NCI-H1694 treated with DMSO at 0.1 percent for 48 hours (cell line): ENCODE measurements at regions not wholly inside any gene's neighbourhood (a gene's known extent, or its start where the extent isn't known, plus 50 kb on each side); places are given as distances from the start of the nearest gene placed in this dataset.

ENCODE experiments used
- DNase-seq: peaks from one replicate; lab custom pipeline; 2025; lab: John Stamatoyannopoulos, UW

DNA sequence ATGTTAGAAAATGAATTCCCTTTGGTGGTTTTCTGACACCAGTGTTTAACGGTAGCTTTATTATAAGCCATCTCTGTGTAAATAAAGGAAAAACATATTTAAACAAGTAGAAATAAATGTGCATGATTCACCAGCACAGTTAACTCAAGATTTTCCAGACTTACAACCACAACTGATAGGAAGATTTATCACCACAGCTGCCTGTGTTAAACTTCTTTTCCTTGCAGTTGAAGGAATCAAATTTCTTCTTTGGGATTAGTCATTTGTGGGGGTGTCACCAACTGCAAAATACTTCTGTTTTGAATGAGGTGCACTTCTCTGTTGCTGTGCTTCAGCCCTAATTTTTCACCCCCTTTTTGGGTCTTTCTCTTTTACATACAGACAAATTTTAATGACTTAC lies 128.1 kb upstream of the STK26 start:
- DNase-seq, result no peak

DNA sequence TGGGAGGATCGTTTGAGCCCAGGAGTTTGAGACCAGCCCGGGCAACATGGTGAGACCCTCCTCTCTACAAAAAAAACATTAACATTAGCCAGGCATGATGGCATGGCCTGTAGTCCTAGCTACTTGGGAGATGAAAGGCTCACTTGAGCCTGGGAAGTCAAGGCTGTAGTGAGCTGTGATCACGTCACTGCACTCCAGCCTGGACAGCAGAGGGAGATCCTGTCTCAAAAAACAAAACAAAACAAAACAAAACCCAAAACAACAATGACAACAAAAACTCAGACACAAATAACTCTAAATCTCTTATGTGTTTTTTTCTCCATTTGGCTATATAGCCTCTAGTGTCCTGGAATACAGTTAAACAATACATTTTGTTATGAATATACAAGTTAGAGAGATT lies 127.3 kb upstream of the STK26 start:
- DNase-seq, result no peak

DNA sequence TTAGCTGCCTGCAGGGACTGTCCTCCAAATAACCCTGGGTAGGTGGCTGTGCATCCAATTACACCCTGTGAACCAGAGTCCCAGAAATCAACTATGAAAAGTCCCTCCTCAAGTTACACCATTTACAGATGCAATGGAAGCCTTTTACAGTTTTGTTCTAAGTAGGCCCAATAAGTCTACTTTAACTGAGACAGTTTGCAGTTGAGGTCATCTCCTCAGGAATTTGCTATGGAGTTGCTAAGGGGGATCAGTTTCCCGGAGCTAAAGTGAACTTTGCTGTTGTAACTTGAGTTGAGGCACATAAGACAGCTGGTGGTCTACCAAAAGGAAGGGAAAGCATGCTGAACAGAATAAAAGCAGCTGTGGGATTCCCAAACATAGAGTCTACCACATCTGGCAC lies 121.6 kb upstream of the STK26 start:
- DNase-seq, result no peak

DNA sequence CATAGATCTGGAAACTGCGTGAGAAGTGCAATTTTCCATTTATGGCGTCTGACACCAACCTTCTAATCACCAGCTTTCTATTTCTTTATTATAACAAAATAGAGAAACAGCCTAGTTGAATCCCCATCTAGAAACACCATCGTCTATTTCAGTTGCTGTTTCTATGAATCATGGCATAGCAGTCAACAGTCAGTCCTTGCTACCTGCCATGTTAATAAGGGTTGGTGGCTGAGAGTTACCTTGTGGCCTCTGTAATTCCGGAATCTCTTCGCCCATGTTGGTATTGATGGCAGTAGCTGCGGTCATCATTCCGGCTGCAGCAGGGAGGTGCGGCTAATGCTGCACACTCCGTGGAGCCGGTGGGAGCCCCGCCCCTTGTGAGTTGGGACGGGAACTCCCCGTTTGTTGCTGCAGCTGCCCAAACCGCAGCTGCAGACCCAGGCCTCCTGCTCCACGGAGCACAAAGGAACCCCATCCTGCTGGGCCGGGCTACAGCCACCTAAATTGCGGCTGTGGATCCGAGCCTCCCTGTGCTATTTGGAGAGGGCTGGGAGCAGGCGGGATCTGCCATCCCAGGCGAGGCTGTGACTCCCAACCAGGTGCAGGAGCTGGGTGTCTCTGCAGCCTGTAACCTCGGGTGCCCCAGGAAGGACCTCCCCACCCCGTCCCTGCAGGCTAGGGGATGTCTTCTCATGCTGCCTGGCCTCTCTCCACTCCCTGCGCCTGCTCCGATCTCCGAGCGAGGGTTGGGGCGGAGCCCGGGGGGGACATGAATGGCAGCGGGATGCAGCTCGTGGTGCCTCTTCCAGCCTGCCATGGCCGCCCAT lies 115.4 kb upstream of the STK26 start:
- DNase-seq, result no peak

DNA sequence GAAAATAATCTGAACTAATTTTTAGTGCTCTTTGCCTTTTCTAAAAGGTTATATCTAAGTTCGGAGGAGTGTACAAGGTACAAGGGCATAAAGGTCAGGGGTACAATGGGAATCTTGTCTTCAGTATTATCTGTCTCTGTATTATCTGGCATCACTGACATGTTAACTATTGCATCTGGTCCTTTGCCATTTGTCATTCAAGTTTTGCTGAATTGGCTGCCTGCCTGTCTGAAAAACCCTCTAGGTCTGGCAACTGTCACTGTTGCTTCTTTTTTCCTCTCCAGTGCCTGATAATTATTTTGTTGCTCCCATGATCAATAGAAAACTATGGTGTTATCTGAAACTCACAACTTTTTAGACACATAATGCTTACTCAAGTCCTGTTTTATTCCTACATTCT lies 112.5 kb upstream of the STK26 start:
- peak; percentile 88 for DNase-seq

DNA sequence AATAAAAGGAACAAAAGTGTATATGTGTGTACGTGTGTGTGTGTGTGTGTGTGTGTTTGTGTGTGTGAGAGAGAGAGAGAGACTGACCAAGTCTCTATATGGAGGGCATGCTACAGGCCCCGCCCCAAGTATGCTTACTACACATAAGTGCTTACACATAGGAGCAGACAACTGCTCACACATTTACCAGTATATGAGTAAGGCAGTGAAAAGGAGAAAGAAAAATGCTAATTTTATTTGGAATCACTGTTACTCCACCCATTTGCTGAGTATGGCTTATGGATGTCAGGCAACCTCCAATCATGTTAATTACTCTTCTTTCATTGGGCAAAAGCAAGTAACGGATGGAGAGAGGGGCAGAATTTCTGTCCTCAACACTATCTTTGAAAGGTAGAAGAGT lies 107.6 kb upstream of the STK26 start:
- no peak for DNase-seq

DNA sequence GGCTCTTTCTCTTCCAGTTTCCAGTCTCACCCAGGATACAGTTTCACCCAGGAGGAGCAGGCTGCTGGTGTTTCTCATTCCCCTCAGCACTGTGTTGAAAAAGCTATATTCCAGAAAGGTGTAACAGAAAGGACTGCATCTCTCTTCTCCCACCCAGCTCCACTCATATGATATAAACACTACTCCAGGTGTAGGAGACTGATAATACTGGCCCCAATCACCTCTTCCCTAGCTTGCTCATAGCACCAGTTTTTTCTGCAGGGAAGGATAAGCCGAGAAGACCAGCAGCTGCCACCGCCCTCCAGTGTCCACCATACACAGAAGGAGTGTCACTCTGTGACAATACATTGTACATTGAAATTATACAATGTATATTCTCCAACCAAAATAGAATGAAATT lies 105.5 kb upstream of the STK26 start:
- DNase-seq, result no peak

DNA sequence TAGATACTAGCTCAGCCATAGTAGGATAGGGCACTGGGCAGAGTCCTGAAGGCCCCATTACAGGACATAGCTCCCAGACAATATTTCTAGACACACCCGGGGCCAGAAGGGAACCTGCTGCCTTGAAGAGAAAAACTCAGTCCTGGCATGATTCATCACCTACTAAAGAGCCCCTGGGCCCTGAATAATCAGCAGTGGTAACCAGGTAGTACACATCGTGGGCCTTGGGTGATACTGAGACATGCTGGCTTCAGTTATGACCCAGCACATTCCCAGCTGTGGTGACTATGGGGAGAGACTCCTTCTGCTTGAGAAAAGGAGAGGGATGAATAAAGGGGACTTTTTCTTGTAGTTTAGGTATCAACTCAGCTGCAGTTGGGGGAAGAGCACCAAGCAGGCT lies 104.3 kb upstream of the STK26 start:
- DNase-seq, result no peak

DNA sequence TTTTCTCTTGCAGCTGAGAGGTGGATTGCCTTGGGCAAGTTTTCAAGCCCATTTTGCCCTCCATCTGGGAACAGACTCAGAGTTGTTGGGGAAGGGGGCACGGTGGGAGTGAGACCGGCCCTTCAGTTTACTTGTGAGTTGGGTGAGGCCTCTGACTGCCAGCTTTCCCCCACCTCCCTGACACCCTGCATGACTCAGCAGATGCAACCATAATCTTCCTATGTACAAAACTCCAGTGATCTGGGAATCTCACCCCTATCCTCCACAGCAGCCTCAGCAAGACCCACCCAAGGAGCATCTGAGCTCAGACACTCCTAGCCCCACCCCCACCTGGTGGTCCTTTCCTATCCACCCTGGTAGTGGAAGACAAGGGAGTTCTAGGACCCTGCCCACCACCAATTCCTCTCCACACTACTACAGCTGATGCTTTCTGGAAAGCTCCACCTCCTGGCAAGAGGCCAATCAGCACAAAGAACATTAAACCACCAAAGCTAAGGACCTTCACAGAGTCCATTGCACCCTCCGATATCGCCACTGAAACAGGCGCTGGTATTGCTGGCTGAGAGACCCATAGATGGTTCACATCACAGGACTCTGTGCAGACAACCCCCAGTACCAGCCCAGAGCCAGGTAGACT lies 99.4 kb upstream of the STK26 start:
- DNase-seq, result no peak

DNA sequence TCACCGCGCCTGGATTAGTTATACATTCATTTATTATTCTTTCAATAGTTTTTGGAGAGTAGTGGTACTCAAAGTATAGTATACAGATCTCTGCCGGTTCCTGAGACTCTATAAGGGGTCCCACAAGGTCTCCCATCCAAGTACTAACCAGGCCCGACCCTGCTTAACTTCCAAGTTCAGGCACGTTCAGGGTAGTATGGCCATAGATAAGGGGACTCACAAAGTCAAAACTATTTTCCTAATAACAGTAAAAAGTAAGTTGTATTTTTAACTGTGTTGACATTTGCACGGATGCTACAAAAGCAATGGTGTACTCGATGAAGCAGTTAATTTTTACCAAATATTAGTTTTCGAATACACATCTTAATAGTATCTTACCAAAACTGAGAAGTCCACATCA lies 84.4 kb upstream of the STK26 start:
- DNase-seq, result no peak

DNA sequence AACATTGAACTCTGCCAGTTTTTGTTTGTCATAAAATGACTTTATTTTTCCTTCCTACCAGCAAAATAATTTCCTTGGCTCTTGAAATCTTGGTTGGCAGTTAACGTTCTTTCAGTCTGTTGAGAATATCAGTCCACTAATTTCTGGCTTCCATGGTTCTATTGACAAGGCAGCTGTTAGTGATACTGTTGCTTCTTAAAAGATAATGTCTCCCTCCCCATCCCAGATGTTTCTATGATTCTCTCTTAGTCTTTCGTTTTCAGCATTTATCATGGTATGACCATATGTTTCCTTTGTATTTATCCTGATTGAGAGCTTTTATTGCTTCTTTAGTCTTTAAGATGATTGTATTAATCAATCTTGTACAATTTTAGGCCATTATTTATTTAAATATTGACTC lies 81.1 kb upstream of the STK26 start:
- no peak for DNase-seq

DNA sequence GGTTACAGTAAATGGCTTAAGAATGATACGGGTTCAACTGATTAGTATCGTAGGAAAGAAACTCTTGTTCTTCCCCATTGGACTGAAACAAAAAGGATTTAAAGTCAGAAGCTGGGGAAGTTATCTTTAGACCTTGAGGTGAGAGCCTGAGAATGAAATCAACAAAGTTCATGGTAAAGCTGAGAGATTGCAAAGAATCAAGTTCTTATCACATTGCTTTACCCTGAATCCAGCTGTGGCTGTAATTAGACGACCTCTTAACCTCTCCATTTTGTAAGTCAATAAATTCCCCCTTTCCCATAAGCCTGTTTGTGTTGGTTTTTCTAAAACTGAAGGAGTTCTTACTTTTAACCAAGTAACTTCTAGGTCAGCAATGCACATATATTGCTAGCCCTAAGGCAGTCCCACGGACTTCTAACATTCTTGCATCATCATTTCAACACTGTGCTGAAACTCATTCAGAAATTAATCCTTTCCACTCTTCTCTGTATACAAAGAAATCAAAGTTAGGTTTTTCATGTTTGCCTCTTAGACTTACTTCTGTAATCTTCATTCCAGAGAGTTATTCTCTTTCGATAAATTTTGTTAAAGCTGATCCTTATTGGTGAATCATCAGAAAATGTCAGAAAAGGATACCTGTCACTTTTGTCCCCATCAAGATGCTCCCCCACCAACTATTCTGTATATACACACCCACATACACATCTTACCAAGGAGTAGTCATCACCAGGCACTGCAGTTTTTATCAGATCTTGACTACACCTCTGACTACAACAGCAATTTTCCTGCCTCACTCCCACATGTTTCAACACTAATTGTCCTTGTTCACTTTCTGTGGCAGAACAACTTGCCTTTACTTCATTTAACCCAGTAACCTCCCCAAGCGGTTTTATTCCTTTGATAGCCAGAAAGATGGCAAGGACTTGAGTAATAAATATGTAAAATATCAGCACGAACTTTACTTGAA lies 77.9 kb upstream of the STK26 start:
- DNase-seq, result no peak

DNA sequence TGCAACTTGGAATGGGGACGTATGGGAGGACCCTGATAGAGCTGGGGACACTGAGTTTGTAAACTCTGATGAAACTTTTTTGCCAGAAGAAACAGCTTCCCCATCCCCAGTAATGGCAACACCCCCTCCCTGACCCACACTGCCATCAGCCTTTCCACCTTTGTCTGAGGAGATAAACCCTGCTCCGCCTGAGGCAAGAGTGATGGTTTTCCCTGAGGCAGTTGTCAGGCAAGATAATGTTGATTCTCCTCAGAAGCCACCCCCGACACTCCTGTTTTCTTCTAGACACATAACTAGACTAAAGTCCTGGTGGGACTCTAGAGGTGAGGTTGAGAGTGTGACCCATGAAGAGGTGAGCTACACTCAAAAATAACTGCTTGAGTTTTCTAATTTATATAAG lies 71.9 kb upstream of the STK26 start:
- no peak for DNase-seq

DNA sequence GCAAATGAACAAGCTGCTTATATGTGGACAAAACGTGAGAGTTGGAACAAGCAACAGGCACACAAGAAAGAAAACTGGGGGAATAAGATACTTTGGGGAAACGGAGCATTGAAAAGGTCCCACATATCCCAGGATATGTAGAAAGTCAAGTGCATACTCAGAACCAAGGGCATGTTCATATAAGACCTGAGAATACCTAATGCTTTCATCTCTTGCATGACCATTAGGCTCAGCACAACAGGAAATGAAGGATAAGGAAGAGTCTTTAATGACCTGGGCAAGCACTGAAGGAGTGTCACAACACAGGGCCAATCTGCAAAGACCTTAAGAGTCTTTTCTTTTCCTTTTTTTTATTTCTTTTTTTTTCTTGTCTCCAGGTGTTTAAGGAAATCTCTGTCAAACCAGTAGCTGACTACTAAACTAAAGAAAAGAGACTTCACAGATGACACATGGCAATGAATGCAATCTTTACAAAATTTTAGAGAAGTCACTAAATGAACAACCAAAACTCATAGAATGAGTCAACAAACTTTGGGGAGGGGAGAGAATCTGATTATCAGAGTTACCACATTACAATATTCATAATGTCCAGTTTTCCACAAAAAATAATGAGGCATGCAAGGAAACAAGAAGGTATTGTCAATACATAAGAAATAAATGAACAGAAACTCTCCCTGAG lies 67.9 kb upstream of the STK26 start:
- DNase-seq, result no peak

DNA sequence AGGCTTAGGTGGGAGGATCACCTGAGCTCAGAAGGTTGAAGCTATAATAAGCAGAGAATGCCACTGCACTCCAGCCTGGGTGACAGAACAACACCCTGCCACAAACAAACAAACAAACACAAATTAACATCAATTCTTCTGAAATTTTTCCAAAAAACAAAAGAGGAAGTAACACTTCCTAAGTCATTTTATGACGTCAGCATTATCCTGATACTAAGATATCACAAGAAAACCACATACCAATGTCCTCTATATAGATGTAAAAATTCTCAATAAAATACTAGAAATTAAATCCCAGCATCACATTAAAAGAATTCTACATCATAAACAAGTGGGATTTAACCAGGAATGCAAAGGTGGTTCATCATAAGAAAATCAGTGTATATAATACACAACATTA lies 64.4 kb upstream of the STK26 start:
- DNase-seq, result no peak

DNA sequence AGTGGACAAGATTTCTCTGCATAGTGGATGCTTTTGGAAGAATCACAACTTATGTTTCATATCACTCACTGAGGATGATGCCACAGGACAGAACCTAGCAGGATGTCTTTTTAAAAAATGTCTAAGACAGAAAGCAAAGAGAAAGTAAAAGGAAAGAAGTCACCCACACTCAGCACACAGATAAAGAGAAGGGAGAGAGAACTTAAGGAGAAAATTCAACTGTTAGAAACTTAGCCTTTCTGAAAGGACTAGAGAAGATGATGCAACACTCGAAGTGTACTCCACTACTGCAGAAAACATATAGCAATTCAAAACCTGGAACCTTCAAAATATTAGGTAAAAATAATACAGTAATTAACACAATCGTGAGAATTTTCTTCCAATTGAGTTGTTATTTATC lies 52.8 kb upstream of the STK26 start:
- no peak for DNase-seq
